ENCODE measurements at regions not wholly inside any gene's neighbourhood (a gene's known extent, or its start where the extent isn't known, plus 50 kb on each side); places are given as distances from the start of the nearest gene placed in this dataset.
"Not testable (repeated sequence)": the region's sequence is repeated elsewhere in the genome, so short reads cannot be mapped to it uniquely, and the experiment has no call there.

DNA sequence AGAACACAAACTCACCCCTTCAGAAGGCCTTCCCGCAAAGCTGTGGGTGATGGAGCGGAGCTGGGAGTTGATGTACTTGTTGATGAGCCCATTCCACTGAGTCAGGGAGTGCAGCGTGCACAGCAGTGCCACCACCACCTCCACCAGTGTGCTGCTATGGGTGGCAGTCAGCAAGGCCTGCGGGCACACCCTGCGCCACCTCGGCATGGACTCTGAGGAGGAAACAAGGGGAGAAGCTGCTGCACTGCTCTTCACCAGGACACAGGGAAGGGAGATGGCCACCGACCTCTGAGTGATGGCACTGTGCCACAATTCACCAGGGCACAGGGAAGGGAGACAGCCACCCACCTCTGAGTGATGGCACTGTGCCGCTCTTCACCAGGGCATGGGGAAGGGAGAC is 100.7 kb upstream of the TP53TG3D start:
- TF ChIP-seq, protein P1, sequence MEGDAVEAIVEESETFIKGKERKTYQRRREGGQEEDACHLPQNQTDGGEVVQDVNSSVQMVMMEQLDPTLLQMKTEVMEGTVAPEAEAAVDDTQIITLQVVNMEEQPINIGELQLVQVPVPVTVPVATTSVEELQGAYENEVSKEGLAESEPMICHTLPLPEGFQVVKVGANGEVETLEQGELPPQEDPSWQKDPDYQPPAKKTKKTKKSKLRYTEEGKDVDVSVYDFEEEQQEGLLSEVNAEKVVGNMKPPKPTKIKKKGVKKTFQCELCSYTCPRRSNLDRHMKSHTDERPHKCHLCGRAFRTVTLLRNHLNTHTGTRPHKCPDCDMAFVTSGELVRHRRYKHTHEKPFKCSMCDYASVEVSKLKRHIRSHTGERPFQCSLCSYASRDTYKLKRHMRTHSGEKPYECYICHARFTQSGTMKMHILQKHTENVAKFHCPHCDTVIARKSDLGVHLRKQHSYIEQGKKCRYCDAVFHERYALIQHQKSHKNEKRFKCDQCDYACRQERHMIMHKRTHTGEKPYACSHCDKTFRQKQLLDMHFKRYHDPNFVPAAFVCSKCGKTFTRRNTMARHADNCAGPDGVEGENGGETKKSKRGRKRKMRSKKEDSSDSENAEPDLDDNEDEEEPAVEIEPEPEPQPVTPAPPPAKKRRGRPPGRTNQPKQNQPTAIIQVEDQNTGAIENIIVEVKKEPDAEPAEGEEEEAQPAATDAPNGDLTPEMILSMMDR (IDR thresholded peaks at IDR 0.05; ENCODE audit: extremely low read depth in 1 of 2, insufficient read depth in 1 of 2, low read depth in 1 of 2, low read length in 2 of 2), result not testable (repeated sequence)
- TF ChIP-seq POLR2A (IDR thresholded peaks at IDR 0.05; ENCODE audit: low read depth, low read length); EZH2 (IDR thresholded peaks at IDR 0.05; ENCODE audit: borderline replicate concordance, low read depth, low read length, severe bottlenecking); MAX (IDR thresholded peaks at IDR 0.05; ENCODE audit: insufficient read depth, insufficient read length): not testable (repeated sequence)
